Spleen (tissue), 7 donors: ENCODE measurements at regions not wholly inside any gene's neighbourhood (a gene's known extent, or its start where the extent isn't known, plus 50 kb on each side); places are given as distances from the start of the nearest gene placed in this dataset.
"Not testable (repeated sequence)": the region's sequence is repeated elsewhere in the genome, so short reads cannot be mapped to it uniquely, and the experiment has no call there.

Experiments used
- POLR2A ChIP-seq, 3 donors: fragments of 450-650 bp; IDR thresholded peaks; one replicate each; pipeline ENCODE4 v1.5.1; 2017; ENCODE audit warnings: antibody characterized with exemption in 3 of 3, mild to moderate bottlenecking in 1 of 3
- POLR2AphosphoS5 ChIP-seq, 3 donors: sonication (generic); formaldehyde crosslinking; IDR thresholded peaks; one replicate each; pipeline ENCODE4 v1.5.1; 2017; ENCODE audit warnings: antibody characterized with exemption in 3 of 3
- TF ChIP-seq, protein P1 (sequence below), 11 experiments: fragments of 200-600 bp in 7 of 11; fragments of 450-650 bp in 4 of 11; sonication (generic) in 4 of 11; IDR thresholded peaks in 8 of 11; conservative IDR thresholded peaks in 3 of 11; 1 replicate in 7 of 11; 2 replicates in 4 of 11; pipeline versions ENCODE4 v1.4.0 to v1.8.0; 2016 to 2021; ENCODE audit warnings: antibody characterized with exemption in 11 of 11, inconsistent platforms in 4 of 11, mild to moderate bottlenecking in 1 of 11
- donor health status: DM: no; HTN: no; CAD: no; lungs with moderate emphysema.
- donor health status: DM: no; HTN: no; CAD: no.
- donor health status: DM: no; HTN: no; CAD: no.

DNA sequence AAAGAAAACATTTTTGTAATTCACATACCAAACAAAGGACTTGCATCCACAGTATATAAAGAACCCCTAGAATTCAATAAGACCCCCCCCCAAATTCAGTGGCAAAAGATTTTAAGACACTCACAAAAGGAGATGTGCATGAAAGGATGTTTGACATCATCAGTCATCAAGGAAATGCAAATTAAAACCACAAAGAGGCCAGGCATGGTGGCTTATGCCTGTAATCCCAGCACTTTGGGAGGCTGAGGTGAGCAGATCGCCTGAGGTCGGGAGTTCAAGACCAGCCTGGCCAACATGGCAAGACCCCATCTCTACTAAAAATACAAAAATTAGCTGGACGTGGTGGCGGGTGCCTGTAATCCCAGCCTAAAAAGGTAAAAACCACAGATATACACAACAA is 61.3 kb downstream of the AIPL1 start:
- TF ChIP-seq POLR2A, POLR2AphosphoS5 (IDR thresholded peaks at IDR 0.05): not testable (repeated sequence)
- TF ChIP-seq, protein P1, sequence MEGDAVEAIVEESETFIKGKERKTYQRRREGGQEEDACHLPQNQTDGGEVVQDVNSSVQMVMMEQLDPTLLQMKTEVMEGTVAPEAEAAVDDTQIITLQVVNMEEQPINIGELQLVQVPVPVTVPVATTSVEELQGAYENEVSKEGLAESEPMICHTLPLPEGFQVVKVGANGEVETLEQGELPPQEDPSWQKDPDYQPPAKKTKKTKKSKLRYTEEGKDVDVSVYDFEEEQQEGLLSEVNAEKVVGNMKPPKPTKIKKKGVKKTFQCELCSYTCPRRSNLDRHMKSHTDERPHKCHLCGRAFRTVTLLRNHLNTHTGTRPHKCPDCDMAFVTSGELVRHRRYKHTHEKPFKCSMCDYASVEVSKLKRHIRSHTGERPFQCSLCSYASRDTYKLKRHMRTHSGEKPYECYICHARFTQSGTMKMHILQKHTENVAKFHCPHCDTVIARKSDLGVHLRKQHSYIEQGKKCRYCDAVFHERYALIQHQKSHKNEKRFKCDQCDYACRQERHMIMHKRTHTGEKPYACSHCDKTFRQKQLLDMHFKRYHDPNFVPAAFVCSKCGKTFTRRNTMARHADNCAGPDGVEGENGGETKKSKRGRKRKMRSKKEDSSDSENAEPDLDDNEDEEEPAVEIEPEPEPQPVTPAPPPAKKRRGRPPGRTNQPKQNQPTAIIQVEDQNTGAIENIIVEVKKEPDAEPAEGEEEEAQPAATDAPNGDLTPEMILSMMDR (IDR thresholded peaks at IDR 0.05 in 8 of 11, conservative IDR thresholded peaks at IDR 0.05 in 3 of 11), result not testable (repeated sequence)
